ENCODE measurements at regions not wholly inside any gene's neighbourhood (a gene's known extent, or its start where the extent isn't known, plus 50 kb on each side); places are given as distances from the start of the nearest gene placed in this dataset.

- intact Hi-C loops (cut with DNase I; ENCODE audit: low total_unique reads), result no loop called here
- no peak for TF ChIP-seq CTCF (IDR thresholded peaks at IDR 0.05)
- Histone ChIP-seq H3K4me3 (no peak overlapping the region), H3K9me3 (no peaks in the 10 kb centered on the region), H3K27ac (no peak overlapping the region), H3K4me1 (no peaks in the 10 kb centered on the region), H3K36me3 (no peaks in the 10 kb centered on the region), H3K27me3 (no peaks in the 10 kb centered on the region)
- DNase-seq, result no peak
Observed at GRCh38 chr4:66629927-66630326, 915.4 kb downstream of the CENPC start.

GRCh38 chr4:66628146-66628545 lies 917.2 kb downstream of the CENPC start:
- Histone ChIP-seq H3K27ac (no peak overlapping the region), H3K9me3 (no peaks in the 10 kb centered on the region), H3K27me3 (no peaks in the 10 kb centered on the region), H3K4me3 (no peak overlapping the region), H3K36me3 (no peaks in the 10 kb centered on the region), H3K4me1 (no peaks in the 10 kb centered on the region)
- no peak for DNase-seq
- TF ChIP-seq CTCF (IDR thresholded peaks at IDR 0.05), result no peak
- intact Hi-C loops (cut with DNase I; ENCODE audit: low total_unique reads), result no loop called here

DNA sequence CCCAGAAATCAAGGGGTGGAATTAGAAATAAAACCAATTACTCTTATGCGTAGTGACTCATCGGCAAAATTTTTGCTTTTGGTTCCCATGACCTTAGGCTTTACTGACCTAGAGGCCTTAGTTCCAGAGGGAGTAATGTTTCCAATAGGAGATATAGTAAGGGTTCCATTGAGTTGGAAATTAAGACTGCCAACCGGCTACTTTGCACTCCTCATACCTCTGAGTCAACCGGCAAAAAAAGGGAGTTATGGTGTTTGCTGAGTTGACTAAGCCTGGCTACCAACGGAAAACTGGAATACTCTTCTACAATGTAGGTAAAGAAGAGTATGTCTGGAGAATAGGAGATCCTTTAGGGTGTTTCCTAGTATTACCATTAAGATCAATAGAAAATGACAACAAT lies 919.8 kb downstream of the CENPC start:
- Histone ChIP-seq H3K36me3 (no peaks in the 10 kb centered on the region), H3K4me3 (no peak overlapping the region), H3K27ac (no peak overlapping the region), H3K4me1 (no peaks in the 10 kb centered on the region), H3K27me3 (no peaks in the 10 kb centered on the region), H3K9me3 (no peaks in the 10 kb centered on the region)
- intact Hi-C loops (cut with DNase I; ENCODE audit: low total_unique reads), result no loop called here
- no peak for TF ChIP-seq CTCF (IDR thresholded peaks at IDR 0.05)
- no peak for DNase-seq

GRCh38 chr4:66613591-66613990 lies 931.7 kb downstream of the CENPC start:
- intact Hi-C loops (cut with DNase I; ENCODE audit: low total_unique reads), result no loop called here

GRCh38 chr4:66609014-66609413 lies 936.3 kb downstream of the CENPC start:
- no peak for DNase-seq
- H3K4me3 ChIP-seq, result no peak overlapping the region
- H3K27ac ChIP-seq, result no peak overlapping the region
- intact Hi-C loops (cut with DNase I; ENCODE audit: low total_unique reads), result no loop called here
- no peaks in the 10 kb centered on the region for H3K36me3 ChIP-seq
- no peak for TF ChIP-seq CTCF (IDR thresholded peaks at IDR 0.05)
- no peaks in the 10 kb centered on the region for H3K27me3 ChIP-seq
- no peaks in the 10 kb centered on the region for H3K4me1 ChIP-seq
- peaks cover 0 to 6% (median 0%) of the 10 kb centered on the region in 3 donors for H3K9me3 ChIP-seq

More at GRCh38 chr4:66613591-66613990, 931.7 kb downstream of the CENPC start:
- no peaks in the 10 kb centered on the region for H3K4me1 ChIP-seq
- H3K36me3 ChIP-seq, result no peaks in the 10 kb centered on the region
- H3K9me3 ChIP-seq, result peaks cover 0 to 6% (median 4%) of the 10 kb centered on the region in 3 donors
- no peak overlapping the region for H3K4me3 ChIP-seq
- TF ChIP-seq CTCF (IDR thresholded peaks at IDR 0.05), result no peak
- H3K27me3 ChIP-seq, result no peaks in the 10 kb centered on the region
- no peak for DNase-seq
- no peak overlapping the region for H3K27ac ChIP-seq

GRCh38 chr4:66606908-66607307 lies 936.6 kb upstream of the EPHA5 start:
- no peaks in the 10 kb centered on the region for H3K9me3 ChIP-seq
- no peaks in the 10 kb centered on the region for H3K4me1 ChIP-seq
- no peak overlapping the region for H3K4me3 ChIP-seq
- no peak for TF ChIP-seq CTCF (IDR thresholded peaks at IDR 0.05)
- no peak for DNase-seq
- H3K36me3 ChIP-seq, result no peaks in the 10 kb centered on the region
- intact Hi-C loops (cut with DNase I; ENCODE audit: low total_unique reads), result no loop called here
- no peak overlapping the region for H3K27ac ChIP-seq
- no peaks in the 10 kb centered on the region for H3K27me3 ChIP-seq
